SK-N-SH (cell line): ENCODE measurements at regions not wholly inside any gene's neighbourhood (a gene's known extent, or its start where the extent isn't known, plus 50 kb on each side); places are given as distances from the start of the nearest gene placed in this dataset.

Source experiments
- CTCF ChIA-PET: fragments of 300-600, 350-600 bp; formaldehyde crosslinking; extraction: SDS; loops from one replicate; lab custom pipeline; 2021; lab: Yijun Ruan, JAX
- POLR2A ChIA-PET: fragments of 350-600 bp; sonication (Branson Sonifier 250); formaldehyde crosslinking; extraction: SDS; loops from one replicate; lab custom pipeline; 2020; ENCODE audit warnings: antibody characterized with exemption, inconsistent platforms; lab: Yijun Ruan, JAX
- DNase-seq: peaks from one replicate; pipeline ENCODE4 v3.0.0; 2012
- H2AFZ ChIP-seq: fragments of 200-600 bp; sonication (generic); 2 replicates; pipeline ENCODE4 v1.8.1; 2016; ENCODE audit warnings: antibody characterized with exemption, mild to moderate bottlenecking, low read depth
- H3F3A ChIP-seq: fragments of 200-600 bp; sonication (generic); replicated peaks from 2 replicates; pipeline ENCODE3; 2016; ENCODE audit warnings: antibody characterized with exemption, mild to moderate bottlenecking; ENCODE audit not compliant: insufficient read depth
- H3K27ac ChIP-seq, 2 experiments: fragments of 200-500 bp in 1 of 2; fragments of 200-600 bp in 1 of 2; sonication (Bioruptor generic) in 1 of 2; sonication (generic), shearing (Covaris generic) in 1 of 2; 2 replicates each; pipeline versions ENCODE4 v1.5.1 to v1.6.1; 2014 to 2016; ENCODE audit warnings: low read depth in 2 of 2, inconsistent platforms in 1 of 2, low read length in 1 of 2, mild to moderate bottlenecking in 1 of 2, mixed read lengths in 1 of 2
- H3K27me3 ChIP-seq: fragments of 200-600 bp; sonication (generic), shearing (Covaris generic); 2 replicates; pipeline ENCODE4 v1.6.1; 2016; ENCODE audit warnings: mixed run types; ENCODE audit not compliant: insufficient read depth
- H3K36me3 ChIP-seq, 2 experiments: fragments of 200-500 bp in 1 of 2; fragments of 200-600 bp in 1 of 2; sonication (Bioruptor generic) in 1 of 2; sonication (generic) in 1 of 2; replicated peaks in 1 of 2; 2 replicates each; pipeline versions ENCODE3 to v1.5.1; 2014 to 2016; ENCODE audit warnings: low read length in 1 of 2, mild to moderate bottlenecking in 1 of 2; ENCODE audit not compliant: insufficient read depth in 2 of 2, control insufficient read depth in 1 of 2
- H3K4me1 ChIP-seq, 2 experiments: fragments of 200-500 bp in 1 of 2; fragments of 200-600 bp in 1 of 2; sonication (Bioruptor generic) in 1 of 2; sonication (generic), shearing (Covaris generic) in 1 of 2; 2 replicates each; pipeline versions ENCODE4 v1.5.1 to v1.6.1; 2014 to 2016; ENCODE audit warnings: low read depth in 1 of 2, low read length in 1 of 2, mixed run types in 1 of 2; ENCODE audit not compliant: insufficient read depth in 2 of 2, control insufficient read depth in 1 of 2
- H3K4me2 ChIP-seq: fragments of 200-600 bp; sonication (generic), shearing (Covaris generic); 2 replicates; pipeline ENCODE4 v1.6.1; 2017; ENCODE audit warnings: mixed run types
- H3K4me3 ChIP-seq, 2 experiments: fragments of 200-500 bp in 1 of 2; fragments of 200-600 bp in 1 of 2; sonication (Bioruptor generic) in 1 of 2; sonication (generic), shearing (Covaris generic) in 1 of 2; 2 replicates each; pipeline versions ENCODE4 v1.5.1 to v1.8.1; 2014 to 2016; ENCODE audit warnings: low read depth in 2 of 2, inconsistent platforms in 1 of 2, low read length in 1 of 2, mild to moderate bottlenecking in 1 of 2, mixed read lengths in 1 of 2, moderate library complexity in 1 of 2
- H3K79me2 ChIP-seq: fragments of 200-600 bp; sonication (generic); 2 replicates; pipeline ENCODE4 v1.8.1; 2017; ENCODE audit warnings: mild to moderate bottlenecking; ENCODE audit not compliant: insufficient read depth
- H3K9ac ChIP-seq: fragments of 200-600 bp; sonication (generic); 2 replicates; pipeline ENCODE4 v1.6.1; 2017; ENCODE audit warnings: mixed run types
- H3K9me2 ChIP-seq: fragments of 200-600 bp; sonication (generic); 2 replicates; pipeline ENCODE4 v1.6.1; 2017; ENCODE audit warnings: mixed run types
- H3K9me3 ChIP-seq: fragments of 200-600 bp; sonication (generic); 2 replicates; pipeline ENCODE4 v1.6.1; 2017; ENCODE audit warnings: mixed run types, mild to moderate bottlenecking, moderate library complexity
- H4K20me1 ChIP-seq: fragments of 200-600 bp; sonication (generic); 2 replicates; pipeline ENCODE4 v1.6.1; 2017; ENCODE audit warnings: mild to moderate bottlenecking, mixed run types; ENCODE audit not compliant: insufficient read depth
- ELF1 ChIP-seq: IDR thresholded peaks from 2 replicates; pipeline ENCODE4 v1.4.0; 2012
- EP300 ChIP-seq, 2 experiments: IDR thresholded peaks; 2 replicates each; pipeline versions ENCODE4 v1.4.0 to v1.6.1; 2012; ENCODE audit warnings: borderline replicate concordance in 1 of 2, low read depth in 1 of 2, low read length in 1 of 2
- EZH2phosphoT487 ChIP-seq: fragments of 200-600 bp; sonication (generic); IDR thresholded peaks from 2 replicates; pipeline ENCODE4 v1.6.1; 2017; ENCODE audit warnings: low read depth, mixed run types, mild to moderate bottlenecking, antibody characterized with exemption, moderate library complexity, borderline replicate concordance
- FOXJ3 ChIP-seq: sonication (generic); formaldehyde crosslinking; IDR thresholded peaks from 2 replicates; pipeline ENCODE4 v1.5.1; 2020; ENCODE audit warnings: mild to moderate bottlenecking, missing genetic modification reagents
- FOXM1 ChIP-seq: IDR thresholded peaks from 2 replicates; pipeline ENCODE4 v1.4.0; 2012; ENCODE audit warnings: low read depth, mild to moderate bottlenecking
- GABPA ChIP-seq: IDR thresholded peaks from 2 replicates; pipeline ENCODE4 v1.4.0; 2012; ENCODE audit warnings: low read depth, mild to moderate bottlenecking
- MEF2A ChIP-seq: IDR thresholded peaks from 2 replicates; pipeline ENCODE4 v1.4.0; 2012; ENCODE audit warnings: low read depth, borderline replicate concordance
- NFIC ChIP-seq: IDR thresholded peaks from 2 replicates; pipeline ENCODE4 v1.4.0; 2012; ENCODE audit warnings: borderline replicate concordance
- NRF1 ChIP-seq: IDR thresholded peaks from 2 replicates; pipeline ENCODE4 v1.6.1; 2012; ENCODE audit warnings: low read depth, mild to moderate bottlenecking, low read length
- RAD21 ChIP-seq: IDR thresholded peaks from 2 replicates; pipeline ENCODE4 v1.6.1; 2012; ENCODE audit warnings: mild to moderate bottlenecking, low read length
- RCOR1 ChIP-seq: fragments of 150-350 bp; IDR thresholded peaks from 2 replicates; pipeline ENCODE4 v1.6.1; 2017; ENCODE audit warnings: antibody characterized with exemption, low read length
- RFX5 ChIP-seq: IDR thresholded peaks from 2 replicates; pipeline ENCODE4 v1.6.1; 2012; ENCODE audit warnings: mild to moderate bottlenecking, improper control_type of control experiment, low read length
- SIN3A ChIP-seq: IDR thresholded peaks from 2 replicates; pipeline ENCODE4 v1.6.1; 2012; ENCODE audit warnings: low read depth, mild to moderate bottlenecking, low read length, moderate library complexity, borderline replicate concordance
- TCF12 ChIP-seq: IDR thresholded peaks from 2 replicates; pipeline ENCODE4 v1.4.0; 2012
- YY1 ChIP-seq: IDR thresholded peaks from 2 replicates; pipeline ENCODE4 v1.4.0; 2012; ENCODE audit warnings: low read depth, mild to moderate bottlenecking
- WGBS: methylation state at CpG from one replicate; pipeline ENCODE4 v1.1.6; 2017; ENCODE audit warnings: low lambda C conversion rate; 5-methylcytosine and 5-hydroxymethylcytosine counted together
- TF ChIP-seq, protein P1 (sequence below): IDR thresholded peaks from 2 replicates; pipeline ENCODE4 v1.4.0; 2012; ENCODE audit warnings: low read depth, borderline replicate concordance
- TF ChIP-seq, protein P2 (sequence below): fragments of 150-350 bp; IDR thresholded peaks from 2 replicates; pipeline ENCODE4 v1.6.1; 2017; ENCODE audit warnings: antibody characterized with exemption, low read length, low read depth, borderline replicate concordance
- TF ChIP-seq, protein P3 (sequence below): fragments of 200-600 bp; sonication (generic); IDR thresholded peaks from 2 replicates; pipeline ENCODE4 v1.6.1; 2017; ENCODE audit warnings: antibody characterized with exemption, mild to moderate bottlenecking, moderate library complexity
- TF ChIP-seq, protein P4 (sequence below): IDR thresholded peaks from 2 replicates; pipeline ENCODE4; 2012
- TF ChIP-seq, protein P5 (sequence below): IDR thresholded peaks from 2 replicates; pipeline ENCODE4 v1.4.0; 2012; ENCODE audit warnings: low read depth

DNA sequence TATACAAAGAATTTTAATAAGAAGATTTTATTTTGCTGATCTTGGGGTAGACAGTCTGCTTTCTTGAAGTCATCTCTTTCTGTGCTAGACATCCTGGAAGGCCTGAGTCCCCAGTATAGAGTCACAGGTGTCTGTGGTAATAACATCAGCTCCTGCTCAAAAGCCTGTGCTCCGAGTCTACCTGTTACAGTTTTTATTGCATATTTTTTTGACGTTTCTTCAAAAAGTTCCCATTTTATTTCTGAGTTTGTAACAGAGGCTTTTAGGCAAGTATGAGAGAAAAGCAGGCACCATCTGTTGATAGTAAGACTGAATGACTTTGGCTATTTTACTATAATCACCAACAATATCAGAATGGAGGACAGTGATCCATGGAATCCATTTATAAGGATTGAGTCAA is 58.0 kb upstream of the WDR26 start:
- Histone ChIP-seq H3K79me2 (no peaks in the 10 kb centered on the region), H3K36me3 (no peaks in the 10 kb centered on the region), H3K9ac (no peak overlapping the region)
- POLR2A ChIA-PET = no interaction called here
- TF ChIP-seq EP300 (IDR thresholded peaks at IDR 0.05; ENCODE audit: borderline replicate concordance in 1 of 2, low read depth in 1 of 2, low read length in 1 of 2) (no peak), RCOR1 (no peak), SIN3A (no peak), NFIC (no peak), RAD21 (no peak), NRF1 (no peak), MEF2A (no peak), FOXJ3 (CRISPR knock-in tag) (no peak), GABPA (no peak), RFX5 (no peak), FOXM1 (no peak), YY1 (no peak)
- TF ChIP-seq, protein P1, sequence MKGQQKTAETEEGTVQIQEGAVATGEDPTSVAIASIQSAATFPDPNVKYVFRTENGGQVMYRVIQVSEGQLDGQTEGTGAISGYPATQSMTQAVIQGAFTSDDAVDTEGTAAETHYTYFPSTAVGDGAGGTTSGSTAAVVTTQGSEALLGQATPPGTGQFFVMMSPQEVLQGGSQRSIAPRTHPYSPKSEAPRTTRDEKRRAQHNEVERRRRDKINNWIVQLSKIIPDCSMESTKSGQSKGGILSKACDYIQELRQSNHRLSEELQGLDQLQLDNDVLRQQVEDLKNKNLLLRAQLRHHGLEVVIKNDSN = no peak
- TF ChIP-seq, protein P2, sequence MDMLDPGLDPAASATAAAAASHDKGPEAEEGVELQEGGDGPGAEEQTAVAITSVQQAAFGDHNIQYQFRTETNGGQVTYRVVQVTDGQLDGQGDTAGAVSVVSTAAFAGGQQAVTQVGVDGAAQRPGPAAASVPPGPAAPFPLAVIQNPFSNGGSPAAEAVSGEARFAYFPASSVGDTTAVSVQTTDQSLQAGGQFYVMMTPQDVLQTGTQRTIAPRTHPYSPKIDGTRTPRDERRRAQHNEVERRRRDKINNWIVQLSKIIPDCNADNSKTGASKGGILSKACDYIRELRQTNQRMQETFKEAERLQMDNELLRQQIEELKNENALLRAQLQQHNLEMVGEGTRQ = no peak
- TF ChIP-seq, all 33 proteins: peak for 0
- H3K27me3 ChIP-seq = no peaks in the 10 kb centered on the region
- no peak overlapping the region for H3K27ac ChIP-seq
- CTCF ChIA-PET = interaction anchor here (1.0 to 2.5 kb wide), 2 partner anchors 35 to 351 kb away, joined by 3 to 8 read pairs; no protein-coding TSS in a partner anchor
- DNase-seq = no peak
- no peak overlapping the region for H3K4me3 ChIP-seq
- no peak overlapping the region for H3K4me2 ChIP-seq
- H3K9me3 ChIP-seq = no peaks in the 10 kb centered on the region
- H3F3A ChIP-seq = peaks cover 9% of the 10 kb centered on the region
- H3K9me2 ChIP-seq = no peaks in the 10 kb centered on the region
- no peak overlapping the region for H2AFZ ChIP-seq
- WGBS = 82% methylated on average over 2 of the region's 2 CpGs
- H3K4me1 ChIP-seq = peaks cover 4 to 10% of the 10 kb centered on the region in 2 experiments
- no peaks in the 10 kb centered on the region for H4K20me1 ChIP-seq

DNA sequence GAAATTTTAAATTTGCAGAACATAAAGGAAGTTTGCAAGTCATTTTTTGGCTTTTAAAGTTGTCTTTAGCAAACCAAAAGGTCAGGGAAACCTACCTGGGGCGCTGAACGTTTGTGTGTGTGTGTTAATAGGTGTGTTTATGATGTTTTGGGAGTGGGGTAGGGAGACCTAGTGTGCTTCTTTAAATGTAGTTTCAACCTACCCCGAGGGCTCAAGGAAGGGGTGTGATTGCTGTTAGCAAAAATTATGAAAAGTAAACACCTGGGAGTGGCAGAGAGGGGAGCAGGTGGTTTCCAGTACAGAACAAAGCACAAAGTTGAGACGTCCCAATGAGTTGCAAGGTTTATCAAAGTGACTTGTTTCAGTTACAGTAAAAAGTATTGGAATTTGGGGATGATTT is 58.7 kb upstream of the WDR26 start:
- H3K9me2 ChIP-seq = no peaks in the 10 kb centered on the region
- H3K36me3 ChIP-seq = no peaks in the 10 kb centered on the region
- no peak overlapping the region for H3K4me2 ChIP-seq
- H3K27me3 ChIP-seq = no peaks in the 10 kb centered on the region
- peaks cover 16% of the 10 kb centered on the region for H3F3A ChIP-seq
- DNase-seq = no peak
- POLR2A ChIA-PET = no interaction called here
- H3K4me1 ChIP-seq = peaks cover 10 to 16% of the 10 kb centered on the region in 2 experiments
- H3K27ac ChIP-seq = no peak overlapping the region
- H3K79me2 ChIP-seq = no peaks in the 10 kb centered on the region
- H3K9me3 ChIP-seq = no peaks in the 10 kb centered on the region
- no peaks in the 10 kb centered on the region for H4K20me1 ChIP-seq
- no peak for TF ChIP-seq NRF1
- no peak for TF ChIP-seq SIN3A
- TF ChIP-seq, protein P3, sequence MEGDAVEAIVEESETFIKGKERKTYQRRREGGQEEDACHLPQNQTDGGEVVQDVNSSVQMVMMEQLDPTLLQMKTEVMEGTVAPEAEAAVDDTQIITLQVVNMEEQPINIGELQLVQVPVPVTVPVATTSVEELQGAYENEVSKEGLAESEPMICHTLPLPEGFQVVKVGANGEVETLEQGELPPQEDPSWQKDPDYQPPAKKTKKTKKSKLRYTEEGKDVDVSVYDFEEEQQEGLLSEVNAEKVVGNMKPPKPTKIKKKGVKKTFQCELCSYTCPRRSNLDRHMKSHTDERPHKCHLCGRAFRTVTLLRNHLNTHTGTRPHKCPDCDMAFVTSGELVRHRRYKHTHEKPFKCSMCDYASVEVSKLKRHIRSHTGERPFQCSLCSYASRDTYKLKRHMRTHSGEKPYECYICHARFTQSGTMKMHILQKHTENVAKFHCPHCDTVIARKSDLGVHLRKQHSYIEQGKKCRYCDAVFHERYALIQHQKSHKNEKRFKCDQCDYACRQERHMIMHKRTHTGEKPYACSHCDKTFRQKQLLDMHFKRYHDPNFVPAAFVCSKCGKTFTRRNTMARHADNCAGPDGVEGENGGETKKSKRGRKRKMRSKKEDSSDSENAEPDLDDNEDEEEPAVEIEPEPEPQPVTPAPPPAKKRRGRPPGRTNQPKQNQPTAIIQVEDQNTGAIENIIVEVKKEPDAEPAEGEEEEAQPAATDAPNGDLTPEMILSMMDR = no peak
- TF ChIP-seq RAD21 = no peak
- TF ChIP-seq FOXJ3 (CRISPR knock-in tag) = no peak
- TF ChIP-seq EZH2phosphoT487 = no peak
- TF ChIP-seq, protein P4, sequence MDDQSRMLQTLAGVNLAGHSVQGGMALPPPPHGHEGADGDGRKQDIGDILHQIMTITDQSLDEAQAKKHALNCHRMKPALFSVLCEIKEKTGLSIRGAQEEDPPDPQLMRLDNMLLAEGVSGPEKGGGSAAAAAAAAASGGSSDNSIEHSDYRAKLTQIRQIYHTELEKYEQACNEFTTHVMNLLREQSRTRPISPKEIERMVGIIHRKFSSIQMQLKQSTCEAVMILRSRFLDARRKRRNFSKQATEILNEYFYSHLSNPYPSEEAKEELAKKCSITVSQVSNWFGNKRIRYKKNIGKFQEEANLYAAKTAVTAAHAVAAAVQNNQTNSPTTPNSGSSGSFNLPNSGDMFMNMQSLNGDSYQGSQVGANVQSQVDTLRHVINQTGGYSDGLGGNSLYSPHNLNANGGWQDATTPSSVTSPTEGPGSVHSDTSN = no peak
- TF ChIP-seq GABPA = no peak
- no peak for TF ChIP-seq TCF12
- no peak for TF ChIP-seq ELF1
- TF ChIP-seq RCOR1 = no peak
- no peak for TF ChIP-seq FOXM1
- TF ChIP-seq, protein P2 = no peak
- TF ChIP-seq, protein P5, sequence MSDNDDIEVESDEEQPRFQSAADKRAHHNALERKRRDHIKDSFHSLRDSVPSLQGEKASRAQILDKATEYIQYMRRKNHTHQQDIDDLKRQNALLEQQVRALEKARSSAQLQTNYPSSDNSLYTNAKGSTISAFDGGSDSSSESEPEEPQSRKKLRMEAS = no peak
- H2AFZ ChIP-seq = no peak overlapping the region
- no peak overlapping the region for H3K9ac ChIP-seq
- CTCF ChIA-PET = interaction anchor here (2.5 kb wide), 1 partner anchor 36 kb away, joined by 8 read pairs; no protein-coding TSS in a partner anchor
- 76% methylated on average over 4 of the region's 4 CpGs for WGBS
- no peak overlapping the region for H3K4me3 ChIP-seq
